HG02759 (cell line): ENCODE measurements at regions not wholly inside any gene's neighbourhood (a gene's known extent, or its start where the extent isn't known, plus 50 kb on each side); places are given as distances from the start of the nearest gene placed in this dataset.

Experiments used
- ATAC-seq: cut with Tn5 transposase; IDR thresholded peaks from one replicate; pipeline ENCODE4 v1.9.1; 2021; ENCODE audit warnings: mild to moderate bottlenecking, moderate library complexity; ENCODE audit not compliant: unreplicated experiment

DNA sequence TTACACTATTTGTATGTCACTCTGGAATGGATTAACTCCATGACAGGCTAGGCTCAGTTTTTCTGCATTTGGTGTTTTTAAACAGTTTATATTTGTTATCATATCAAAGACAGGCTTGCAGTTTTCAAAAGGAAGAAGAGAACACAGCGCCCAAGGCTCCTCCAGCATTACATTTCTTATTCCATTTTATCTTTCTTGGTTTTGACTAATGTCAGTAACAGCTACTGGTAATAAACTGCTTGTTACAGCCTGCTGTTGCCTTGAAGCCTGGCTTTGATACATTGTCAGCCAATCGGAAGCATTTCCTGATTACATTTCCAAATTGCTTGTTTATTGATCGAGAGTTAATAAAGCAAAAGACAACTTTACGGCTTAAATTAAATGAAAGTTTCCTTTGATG is 166.0 kb upstream of the MDFIC start:
- no peak for ATAC-seq

GRCh38 chr7:114758661-114759227 is 163.2 kb upstream of the MDFIC start:
- no peak for ATAC-seq

GRCh38 chr7:114759347-114760062 is 162.4 kb upstream of the MDFIC start:
- no peak for ATAC-seq

DNA sequence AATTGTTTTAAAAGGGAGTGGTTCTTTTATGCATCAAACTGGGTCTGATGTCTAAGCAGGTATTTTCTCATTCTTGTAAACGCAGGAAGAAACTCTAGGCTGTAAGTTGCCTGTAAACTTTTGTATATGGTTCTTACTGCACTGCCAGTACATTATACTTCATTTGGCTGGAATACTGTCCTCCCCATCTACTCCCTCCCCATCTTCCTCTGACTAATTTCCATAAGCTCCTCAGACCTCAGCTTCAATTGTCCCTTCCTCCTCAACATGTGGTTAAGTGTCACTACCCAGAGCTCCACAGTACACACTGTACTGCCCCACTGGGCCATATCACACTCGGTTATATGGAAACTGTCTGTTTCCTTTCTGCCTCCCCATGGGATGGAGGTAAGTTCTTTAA is 161.4 kb upstream of the MDFIC start:
- no peak for ATAC-seq

DNA sequence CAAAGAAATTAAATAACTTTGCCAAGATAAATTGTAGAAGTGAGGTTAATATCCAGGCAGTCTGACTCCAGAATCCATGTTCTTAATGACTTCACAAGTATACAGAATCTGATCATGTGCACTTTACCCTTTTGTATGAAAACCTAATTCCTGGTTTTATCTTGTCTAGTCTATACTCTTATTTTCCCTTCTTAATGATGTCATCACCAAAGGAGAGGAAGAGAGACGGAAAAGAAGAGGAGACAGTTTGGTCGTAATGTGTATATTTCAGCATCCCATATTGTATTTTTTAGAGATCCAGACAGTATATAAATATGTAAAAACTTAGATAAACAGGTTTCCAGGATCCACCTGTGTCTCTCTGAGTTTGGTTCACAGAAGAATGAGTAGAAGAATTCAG is 159.9 kb upstream of the MDFIC start:
- ATAC-seq = no peak

DNA sequence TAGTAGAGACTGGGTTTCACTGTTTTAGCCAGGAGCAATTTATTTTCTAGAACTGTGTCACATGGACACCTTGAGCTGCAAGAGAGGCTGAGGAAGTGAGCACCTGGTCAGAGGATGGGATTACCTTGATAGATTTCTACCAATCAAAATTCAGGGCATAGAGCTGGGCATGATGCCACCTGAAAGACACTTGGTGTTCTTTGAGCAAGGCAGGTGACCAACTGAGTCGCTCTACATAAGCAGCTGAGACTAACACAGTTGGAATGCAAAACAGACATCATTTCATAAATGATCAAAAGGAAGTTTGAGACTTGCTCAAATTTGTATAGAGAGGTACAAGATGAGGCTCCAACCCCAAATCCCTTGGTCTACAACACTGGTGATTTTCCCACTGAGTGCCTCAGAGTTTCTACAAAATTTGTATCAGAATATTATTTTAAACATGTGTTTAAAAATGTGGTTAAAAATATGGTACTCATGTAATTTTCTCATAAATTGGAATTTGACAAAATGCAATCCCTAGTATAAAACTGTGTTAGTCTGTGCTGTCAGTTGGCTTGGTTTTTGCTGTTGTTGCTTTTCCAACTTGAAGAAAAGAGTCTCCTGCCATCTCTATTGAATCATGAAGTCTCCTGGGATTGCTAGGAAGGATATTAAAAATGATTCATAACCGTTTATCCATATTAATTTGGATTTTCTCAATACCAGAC is 156.4 kb upstream of the MDFIC start:
- ATAC-seq = no peak

DNA sequence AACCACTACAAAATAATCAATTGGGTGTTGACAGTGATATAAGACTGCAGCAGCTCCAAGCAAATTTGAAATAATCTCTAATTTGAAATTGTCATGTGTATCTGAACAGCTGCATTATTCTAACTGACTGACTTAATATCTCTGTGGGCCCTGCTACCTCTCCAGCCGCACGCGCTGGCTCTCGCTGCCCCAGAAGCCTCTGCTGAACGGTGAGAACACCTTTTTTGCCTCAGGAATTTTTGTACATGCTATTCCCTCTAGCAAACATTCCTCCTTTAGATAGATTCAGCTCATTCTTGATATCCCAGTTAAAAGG is 155.9 kb upstream of the MDFIC start:
- ATAC-seq = no peak

GRCh38 chr7:114777288-114777687 is 144.6 kb upstream of the MDFIC start:
- no peak for ATAC-seq

DNA sequence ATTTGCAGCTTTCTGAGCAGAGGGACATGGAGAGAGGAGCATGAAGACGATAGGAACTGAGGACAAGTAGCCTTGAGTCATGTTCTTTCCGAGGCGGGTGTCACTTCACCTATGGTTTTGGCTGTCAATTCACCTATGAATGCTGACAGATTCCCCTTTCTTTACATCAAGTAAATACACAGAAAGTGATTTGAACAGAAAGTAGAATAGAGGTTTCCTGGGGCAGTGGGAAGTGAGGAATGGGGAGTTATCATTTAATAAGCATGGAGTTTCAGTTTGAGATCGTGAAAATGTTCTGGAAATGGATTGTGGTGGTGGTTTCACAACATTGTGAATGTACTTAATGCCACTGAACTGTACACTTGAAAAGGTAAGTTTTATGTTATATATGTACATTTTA is 138.4 kb upstream of the MDFIC start:
- no peak for ATAC-seq

GRCh38 chr7:114784177-114784576 is 137.7 kb upstream of the MDFIC start:
- no peak for ATAC-seq

DNA sequence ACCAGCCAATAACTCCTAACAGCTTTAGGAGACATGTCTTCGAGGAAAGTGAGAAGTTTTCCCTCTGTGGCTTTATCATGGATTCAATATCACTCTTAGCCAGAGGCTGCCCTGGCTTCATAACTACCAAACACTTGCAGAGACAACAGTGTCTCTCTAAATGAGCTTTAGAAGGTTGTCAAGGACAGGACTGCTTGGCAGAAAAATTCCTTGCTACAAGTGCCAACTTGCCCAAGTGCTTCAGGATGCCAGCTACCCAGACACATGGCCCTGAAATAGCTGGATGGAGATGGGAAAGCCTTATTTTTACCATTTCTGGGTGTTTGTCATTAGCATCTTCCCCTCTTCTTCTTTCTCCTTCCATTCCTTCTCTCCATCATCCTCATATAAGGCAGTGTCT is 137.1 kb upstream of the MDFIC start:
- ATAC-seq = no peak

GRCh38 chr7:114785496-114785895 is 136.4 kb upstream of the MDFIC start:
- no peak for ATAC-seq

DNA sequence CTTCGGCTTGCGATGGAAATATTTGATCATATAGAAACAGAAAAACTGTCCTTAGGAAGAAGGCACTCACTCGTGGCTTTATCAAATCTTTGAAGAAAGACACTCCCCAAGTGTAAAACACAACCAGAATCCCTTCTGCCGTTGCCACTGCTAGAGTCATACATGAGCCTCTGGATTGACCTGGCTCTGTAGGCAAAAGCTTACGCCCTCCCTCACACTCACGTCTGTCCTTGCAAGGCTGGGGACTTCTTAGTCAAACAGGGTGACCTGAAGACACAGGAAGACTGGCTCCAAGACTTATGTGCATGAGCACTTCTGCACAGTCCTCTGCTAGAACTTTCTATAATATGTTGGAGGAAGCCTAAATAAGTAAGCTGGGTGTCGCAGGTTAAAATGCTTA is 135.4 kb upstream of the MDFIC start:
- no peak for ATAC-seq

DNA sequence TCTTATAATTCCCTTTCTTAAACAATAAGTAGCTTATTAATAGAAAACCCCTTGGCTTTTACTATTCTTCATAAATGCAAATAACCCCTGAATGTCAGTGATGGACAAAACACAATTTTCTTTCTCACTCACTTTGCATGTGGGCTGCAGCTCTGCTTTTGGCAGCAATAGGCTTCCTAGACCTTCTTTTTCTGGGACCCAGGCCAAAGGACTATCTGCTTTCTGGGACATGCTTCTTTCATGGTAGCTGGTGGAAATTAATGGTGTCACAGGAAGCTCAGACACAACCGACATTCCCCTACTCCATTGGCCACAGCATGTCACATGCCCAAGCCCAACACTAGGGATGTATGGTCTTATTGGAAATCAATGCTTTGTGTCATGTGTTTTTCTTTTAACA is 134.3 kb upstream of the MDFIC start:
- no peak for ATAC-seq

DNA sequence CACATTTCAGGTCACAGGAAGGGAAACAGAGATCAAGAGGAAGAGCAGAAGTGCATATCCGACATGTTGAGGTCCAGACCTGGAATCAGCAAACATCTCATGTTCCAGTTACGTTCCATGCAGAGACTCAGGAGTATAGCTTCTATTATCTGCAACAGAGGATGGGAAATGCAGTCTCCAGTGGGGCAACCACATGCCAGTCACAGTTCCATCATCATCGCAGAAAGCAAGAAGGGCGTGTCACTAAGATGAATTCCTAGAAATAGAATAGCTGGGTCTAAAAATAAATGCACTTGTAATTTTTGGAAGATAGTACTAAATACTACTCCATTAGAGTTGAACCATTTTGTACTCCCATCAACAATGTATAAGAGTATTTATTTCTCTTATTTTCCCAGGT is 133.2 kb upstream of the MDFIC start:
- ATAC-seq = no peak

- ATAC-seq = no peak
Observed at GRCh38 chr7:114789161-114789560, 132.7 kb upstream of the MDFIC start.

DNA sequence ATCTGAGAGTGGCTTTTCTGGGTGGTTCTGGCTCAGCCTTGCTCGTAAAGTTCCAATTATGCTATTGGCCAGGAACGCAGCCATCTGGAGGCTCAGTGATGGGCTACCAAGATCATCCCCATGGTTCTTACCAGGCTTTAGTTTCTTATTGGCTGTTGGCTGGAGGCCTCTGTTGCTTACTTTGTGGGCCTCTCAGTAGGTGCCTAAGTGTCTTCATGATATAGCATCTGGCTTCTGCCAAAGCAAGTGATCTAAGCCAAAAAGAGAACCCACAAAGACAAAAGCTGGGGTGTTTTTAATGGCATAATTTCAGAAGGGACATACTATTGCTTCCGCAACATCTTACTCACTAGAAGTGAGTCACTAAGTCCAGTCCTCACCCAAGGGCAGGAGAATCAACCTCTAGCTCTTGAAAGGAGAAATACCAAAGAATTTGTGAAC is 132.0 kb upstream of the MDFIC start:
- ATAC-seq = no peak

GRCh38 chr7:114790521-114790920 is 131.4 kb upstream of the MDFIC start:
- ATAC-seq = no peak

DNA sequence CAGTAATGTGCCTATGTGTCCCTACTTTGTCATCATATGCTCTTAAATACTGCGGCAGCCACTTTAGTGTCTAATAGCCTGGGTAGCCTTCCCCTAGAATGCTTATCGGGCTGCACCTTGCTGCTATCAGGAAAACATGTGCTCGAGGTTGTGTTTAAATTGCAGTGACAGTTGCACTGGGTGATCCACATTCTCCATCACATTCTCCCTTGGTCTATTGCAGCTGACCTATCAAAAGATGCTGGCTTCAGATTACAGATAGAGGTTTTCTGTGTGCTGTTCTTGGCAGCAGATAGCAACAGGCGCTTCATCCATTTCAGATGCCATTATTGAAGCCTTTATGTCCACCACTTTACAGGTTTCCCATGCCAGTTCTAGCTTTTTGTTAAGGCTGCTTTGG is 130.1 kb upstream of the MDFIC start:
- no peak for ATAC-seq

- ATAC-seq = no peak
Observed at GRCh38 chr7:114793155-114793845, 128.6 kb upstream of the MDFIC start.

DNA sequence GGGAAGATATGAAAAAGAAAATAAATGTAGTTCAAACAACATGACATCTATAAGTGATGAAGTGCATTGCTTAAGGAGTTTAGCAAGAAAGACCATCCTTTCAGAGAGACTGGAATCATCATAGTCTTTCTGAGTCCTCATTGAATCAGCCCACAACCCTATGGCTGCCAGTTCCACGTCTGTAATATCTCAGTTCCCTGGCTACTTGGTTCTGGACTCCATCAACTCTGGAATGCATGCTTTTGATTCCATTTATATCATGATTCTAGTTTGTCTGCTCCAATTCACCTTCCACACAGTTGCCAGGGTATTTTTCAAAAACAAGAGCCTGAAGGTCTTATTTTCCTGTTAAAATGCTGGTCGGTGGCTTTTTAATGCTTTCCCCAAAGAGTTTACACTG is 126.4 kb upstream of the MDFIC start:
- no peak for ATAC-seq

DNA sequence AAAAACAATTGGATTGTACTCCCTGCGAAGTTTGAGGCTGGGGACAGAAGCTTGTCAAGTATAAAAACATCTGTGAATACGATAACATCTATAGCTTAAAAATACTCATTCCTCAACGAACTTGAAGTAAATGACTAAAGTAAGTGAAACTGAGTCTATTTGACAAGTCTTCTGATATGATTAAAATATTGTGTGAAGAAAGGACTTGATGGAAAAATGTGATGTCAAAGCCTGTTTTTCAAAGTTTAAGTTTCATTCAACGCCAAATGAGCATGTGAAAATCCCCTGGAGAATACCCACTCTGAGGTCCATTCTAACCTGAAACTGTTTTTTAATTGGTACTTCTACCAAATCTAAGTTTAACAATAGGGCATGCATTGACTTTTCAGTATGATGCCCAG is 122.3 kb upstream of the MDFIC start:
- no peak for ATAC-seq
